ENCODE measurements at regions not wholly inside any gene's neighbourhood (a gene's known extent, or its start where the extent isn't known, plus 50 kb on each side); places are given as distances from the start of the nearest gene placed in this dataset.

GRCh38 chr2:236334122-236334876 is 70.1 kb upstream of the ASB18 start:
- ATAC-seq (ENCODE audit: insufficient number of reproducible peaks, low FRiP score, low read depth) (peak; percentile 59), DNase-seq (ENCODE audit: low spot score) (no peak)
- no peak for TF ChIP-seq CTCF (IDR thresholded peaks at IDR 0.05)
- Histone ChIP-seq H3K9me3 (no peaks in the 10 kb centered on the region), H3K4me3 (no peak overlapping the region), H3K27me3 (replicated peaks; ENCODE audit: insufficient read depth) (no peaks in the 10 kb centered on the region), H3K27ac (peak overlapping the region; percentile 33 to 39), H3K36me3 (no peaks in the 10 kb centered on the region), H3K4me1 (ENCODE audit: control insufficient read depth in 1 of 2, low read depth in 2 of 2) (peaks cover 0 to 13% of the 10 kb centered on the region in 2 donors)

GRCh38 chr2:236335696-236336574 is 71.7 kb upstream of the ASB18 start:
- Histone ChIP-seq H3K27ac (no peak overlapping the region), H3K36me3 (no peaks in the 10 kb centered on the region), H3K27me3 (replicated peaks; ENCODE audit: insufficient read depth) (no peaks in the 10 kb centered on the region), H3K4me3 (no peak overlapping the region), H3K9me3 (no peaks in the 10 kb centered on the region), H3K4me1 (ENCODE audit: control insufficient read depth in 1 of 2, low read depth in 2 of 2) (peaks cover 0 to 13% of the 10 kb centered on the region in 2 donors)
- TF ChIP-seq CTCF (IDR thresholded peaks at IDR 0.05): no peak
- ATAC-seq (ENCODE audit: insufficient number of reproducible peaks, low FRiP score, low read depth) (no peak), DNase-seq (ENCODE audit: low spot score) (no peak)

GRCh38 chr2:236336575-236337464 is 72.6 kb upstream of the ASB18 start:
- no peak for DNase-seq (ENCODE audit: low spot score)
- Histone ChIP-seq H3K4me1 (ENCODE audit: control insufficient read depth in 1 of 2, low read depth in 2 of 2) (peaks cover 0 to 13% of the 10 kb centered on the region in 2 donors), H3K4me3 (no peak overlapping the region), H3K27ac (no peak overlapping the region), H3K36me3 (no peaks in the 10 kb centered on the region), H3K27me3 (replicated peaks; ENCODE audit: insufficient read depth) (no peaks in the 10 kb centered on the region), H3K9me3 (no peaks in the 10 kb centered on the region)
- no peak for ATAC-seq (ENCODE audit: insufficient number of reproducible peaks, low FRiP score, low read depth)
- no peak for TF ChIP-seq CTCF (IDR thresholded peaks at IDR 0.05)

- DNase-seq (ENCODE audit: low spot score) (no peak), ATAC-seq (ENCODE audit: insufficient number of reproducible peaks, low FRiP score, low read depth) (no peak)
- no peaks in the 10 kb centered on the region for H3K27me3 ChIP-seq (replicated peaks; ENCODE audit: insufficient read depth)
- no peak overlapping the region for H3K27ac ChIP-seq
- no peaks in the 10 kb centered on the region for H3K9me3 ChIP-seq
- no peak for TF ChIP-seq CTCF (IDR thresholded peaks at IDR 0.05)
- H3K4me1 ChIP-seq (ENCODE audit: control insufficient read depth in 1 of 2, low read depth in 2 of 2): peaks cover 0 to 13% of the 10 kb centered on the region in 2 donors
- H3K36me3 ChIP-seq: no peaks in the 10 kb centered on the region
- H3K4me3 ChIP-seq: no peak overlapping the region
Observed at GRCh38 chr2:236337465-236338325, 73.5 kb upstream of the ASB18 start.
